ENCODE measurements at regions not wholly inside any gene's neighbourhood (a gene's known extent, or its start where the extent isn't known, plus 50 kb on each side); places are given as distances from the start of the nearest gene placed in this dataset.

GRCh38 chr4:170306208-170306607, 216.5 kb upstream of the AADAT start:
- Histone ChIP-seq H3K4me3 (no peak overlapping the region), H3K27ac (no peak overlapping the region), H3K4me2 (no peak overlapping the region), H3K36me3 (no peaks in the 10 kb centered on the region), H3K4me1 (no peaks in the 10 kb centered on the region), H3K27me3 (no peaks in the 10 kb centered on the region), H3K9ac (no peak overlapping the region), H3K9me3 (replicated peaks in 1 of 11) (no peaks in the 10 kb centered on the region), H4K20me1 (no peaks in the 10 kb centered on the region)
- TF ChIP-seq Cebpa-rat (IDR thresholded peaks at IDR 0.05): no peak

GRCh38 chr4:170305627-170306026, 215.9 kb upstream of the AADAT start:
- no peak for TF ChIP-seq Cebpa-rat (IDR thresholded peaks at IDR 0.05)
- Histone ChIP-seq H3K27ac (no peak overlapping the region), H4K20me1 (no peaks in the 10 kb centered on the region), H3K9me3 (replicated peaks in 1 of 11) (no peaks in the 10 kb centered on the region), H3K27me3 (no peaks in the 10 kb centered on the region), H3K9ac (no peak overlapping the region), H3K4me1 (no peaks in the 10 kb centered on the region), H3K36me3 (no peaks in the 10 kb centered on the region), H3K4me2 (no peak overlapping the region), H3K4me3 (no peak overlapping the region)

GRCh38 chr4:170281027-170281426, 191.3 kb upstream of the AADAT start:
- no peak for TF ChIP-seq Cebpa-rat (IDR thresholded peaks at IDR 0.05)
- Histone ChIP-seq H3K27ac (no peak overlapping the region), H3K4me1 (0 out of 20 replicates have a peak, but pooled peaks cover 0 to 4% (median 0%) of the 10 kb centered on the region in 10 experiments), H3K9ac (no peak overlapping the region), H3K4me2 (no peak overlapping the region), H3K9me3 (replicated peaks in 1 of 11) (peaks cover 13 to 26% (median 17%) of the 10 kb centered on the region in 11 experiments; a peak in 21 of 22 replicates), H3K36me3 (no peaks in the 10 kb centered on the region), H3K4me3 (no peak overlapping the region), H4K20me1 (no peaks in the 10 kb centered on the region), H3K27me3 (no peaks in the 10 kb centered on the region)

GRCh38 chr4:170278460-170278859, 188.7 kb upstream of the AADAT start:
- H3K36me3 ChIP-seq: no peaks in the 10 kb centered on the region
- no peak overlapping the region for H3K4me2 ChIP-seq
- no peaks in the 10 kb centered on the region for H4K20me1 ChIP-seq
- no peak overlapping the region for H3K27ac ChIP-seq
- no peak overlapping the region for H3K4me3 ChIP-seq
- no peaks in the 10 kb centered on the region for H3K27me3 ChIP-seq
- TF ChIP-seq Cebpa-rat (IDR thresholded peaks at IDR 0.05): no peak
- peaks cover 0 to 2% (median 0%) of the 10 kb centered on the region in 10 experiments; a peak in 1 of 20 replicates for H3K4me1 ChIP-seq
- no peak overlapping the region for H3K9ac ChIP-seq
- peaks cover 13 to 26% (median 17%) of the 10 kb centered on the region in 11 experiments; a peak in 21 of 22 replicates for H3K9me3 ChIP-seq (replicated peaks in 1 of 11)

- Histone ChIP-seq H3K4me3 (no peak overlapping the region), H3K9me3 (replicated peaks in 1 of 11) (0 out of 22 replicates have a peak, but pooled peaks cover 0 to under 1% (median 0%) of the 10 kb centered on the region in 11 experiments), H3K9ac (no peak overlapping the region), H3K36me3 (no peaks in the 10 kb centered on the region), H3K4me1 (peaks cover 0 to 3% (median 0%) of the 10 kb centered on the region in 10 experiments; a peak in 1 of 20 replicates), H3K27me3 (no peaks in the 10 kb centered on the region), H4K20me1 (no peaks in the 10 kb centered on the region), H3K27ac (no peak overlapping the region), H3K4me2 (no peak overlapping the region)
- TF ChIP-seq Cebpa-rat (IDR thresholded peaks at IDR 0.05): no peak
These were observed 184.9 kb upstream of the AADAT start for GRCh38 chr4:170274616-170275015.

GRCh38 chr4:170272959-170273358, 183.2 kb upstream of the AADAT start:
- no peaks in the 10 kb centered on the region for H3K27me3 ChIP-seq
- H4K20me1 ChIP-seq: no peaks in the 10 kb centered on the region
- no peak overlapping the region for H3K27ac ChIP-seq
- H3K9me3 ChIP-seq (replicated peaks in 1 of 11): no peaks in the 10 kb centered on the region
- no peaks in the 10 kb centered on the region for H3K36me3 ChIP-seq
- no peak overlapping the region for H3K4me3 ChIP-seq
- H3K9ac ChIP-seq: no peak overlapping the region
- TF ChIP-seq Cebpa-rat (IDR thresholded peaks at IDR 0.05): no peak
- peaks cover 0 to 3% (median 0%) of the 10 kb centered on the region in 10 experiments; a peak in 1 of 20 replicates for H3K4me1 ChIP-seq
- H3K4me2 ChIP-seq: no peak overlapping the region

- Histone ChIP-seq H3K4me2 (no peak overlapping the region), H3K36me3 (no peaks in the 10 kb centered on the region)
These were observed 182.0 kb upstream of the AADAT start for GRCh38 chr4:170271723-170272122.

GRCh38 chr4:170270628-170271027, 180.9 kb upstream of the AADAT start:
- no peak overlapping the region for H3K27ac ChIP-seq
- H3K4me2 ChIP-seq: no peak overlapping the region
- H4K20me1 ChIP-seq: no peaks in the 10 kb centered on the region
- no peak overlapping the region for H3K9ac ChIP-seq
- peaks cover 0 to 3% (median 0%) of the 10 kb centered on the region in 10 experiments; a peak in 1 of 20 replicates for H3K4me1 ChIP-seq
- H3K4me3 ChIP-seq: no peak overlapping the region
- no peaks in the 10 kb centered on the region for H3K36me3 ChIP-seq
- H3K9me3 ChIP-seq (replicated peaks in 1 of 11): no peaks in the 10 kb centered on the region
- H3K27me3 ChIP-seq: no peaks in the 10 kb centered on the region
- no peak for TF ChIP-seq Cebpa-rat (IDR thresholded peaks at IDR 0.05)

More at GRCh38 chr4:170271723-170272122, 182.0 kb upstream of the AADAT start:
- H3K4me3 ChIP-seq: no peak overlapping the region
- no peaks in the 10 kb centered on the region for H3K27me3 ChIP-seq
- TF ChIP-seq Cebpa-rat (IDR thresholded peaks at IDR 0.05): no peak
- no peak overlapping the region for H3K9ac ChIP-seq
- H3K4me1 ChIP-seq: peaks cover 0 to 3% (median 0%) of the 10 kb centered on the region in 10 experiments; a peak in 1 of 20 replicates
- no peaks in the 10 kb centered on the region for H4K20me1 ChIP-seq
- H3K27ac ChIP-seq: no peak overlapping the region
- no peaks in the 10 kb centered on the region for H3K9me3 ChIP-seq (replicated peaks in 1 of 11)

- H3K9me3 ChIP-seq (replicated peaks in 1 of 11): no peaks in the 10 kb centered on the region
- no peaks in the 10 kb centered on the region for H3K36me3 ChIP-seq
- H3K4me1 ChIP-seq: peaks cover 0 to 3% (median 0%) of the 10 kb centered on the region in 10 experiments; a peak in 1 of 20 replicates
- no peak overlapping the region for H3K4me3 ChIP-seq
- no peaks in the 10 kb centered on the region for H3K27me3 ChIP-seq
- H4K20me1 ChIP-seq: no peaks in the 10 kb centered on the region
- TF ChIP-seq Cebpa-rat (IDR thresholded peaks at IDR 0.05): no peak
- H3K4me2 ChIP-seq: no peak overlapping the region
- no peak overlapping the region for H3K9ac ChIP-seq
- H3K27ac ChIP-seq: no peak overlapping the region
These were observed 180.2 kb upstream of the AADAT start for GRCh38 chr4:170269950-170270349.

- Histone ChIP-seq H3K4me3 (no peak overlapping the region), H3K9me3 (replicated peaks in 1 of 11) (no peaks in the 10 kb centered on the region), H3K27me3 (no peaks in the 10 kb centered on the region), H4K20me1 (no peaks in the 10 kb centered on the region), H3K27ac (no peak overlapping the region), H3K4me1 (peaks cover 0 to 10% (median 0%) of the 10 kb centered on the region in 10 experiments; a peak in 5 of 20 replicates), H3K36me3 (no peaks in the 10 kb centered on the region), H3K9ac (no peak overlapping the region), H3K4me2 (no peak overlapping the region)
- no peak for TF ChIP-seq Cebpa-rat (IDR thresholded peaks at IDR 0.05)
These were observed 169.9 kb upstream of the AADAT start for GRCh38 chr4:170259631-170260153.

Data from BLaER1 treated with 17β-estradiol and CSF1 and Interleukin-3, amounts not matched to agents 10 nM and 100 nM (cell line).